Chondrocyte (in vitro differentiated cells): ENCODE measurements at regions not wholly inside any gene's neighbourhood (a gene's known extent, or its start where the extent isn't known, plus 50 kb on each side); places are given as distances from the start of the nearest gene placed in this dataset.
"Not testable (repeated sequence)": the region's sequence is repeated elsewhere in the genome, so short reads cannot be mapped to it uniquely, and the experiment has no call there.

Experiments
- DNase-seq: peaks from one replicate; pipeline ENCODE4 v3.0.0; 2021; ENCODE audit warnings: mixed read lengths, low spot score
- H3K27ac Mint-ChIP-seq: one replicate; pipeline ENCODE4 v1.8.0; 2021; ENCODE audit warnings: mild to moderate bottlenecking, moderate library complexity, mixed read lengths; ENCODE audit not compliant: unreplicated experiment
- H3K27me3 Mint-ChIP-seq: 2 replicates; pipeline ENCODE4 v1.8.0; 2021; ENCODE audit warnings: low read depth, mixed read lengths
- H3K36me3 Mint-ChIP-seq: 2 replicates; pipeline ENCODE4 v1.8.0; 2021; ENCODE audit warnings: low read depth, mixed read lengths
- H3K4me1 Mint-ChIP-seq: 2 replicates; pipeline ENCODE4 v1.8.0; 2021; ENCODE audit warnings: low read depth, mild to moderate bottlenecking, mixed read lengths
- H3K4me3 Mint-ChIP-seq: one replicate; pipeline ENCODE4 v1.8.0; 2021; ENCODE audit warnings: mild to moderate bottlenecking, moderate library complexity, mixed read lengths; ENCODE audit not compliant: unreplicated experiment
- H3K9me3 Mint-ChIP-seq: 2 replicates; pipeline ENCODE4 v1.8.0; 2021; ENCODE audit warnings: low read depth, mixed read lengths
- CTCF ChIP-seq: fragments of 200-600 bp; sonication (generic); IDR thresholded peaks from 2 replicates; pipeline ENCODE4 v1.5.0; 2021; ENCODE audit warnings: antibody characterized with exemption, mild to moderate bottlenecking, moderate library complexity

DNA sequence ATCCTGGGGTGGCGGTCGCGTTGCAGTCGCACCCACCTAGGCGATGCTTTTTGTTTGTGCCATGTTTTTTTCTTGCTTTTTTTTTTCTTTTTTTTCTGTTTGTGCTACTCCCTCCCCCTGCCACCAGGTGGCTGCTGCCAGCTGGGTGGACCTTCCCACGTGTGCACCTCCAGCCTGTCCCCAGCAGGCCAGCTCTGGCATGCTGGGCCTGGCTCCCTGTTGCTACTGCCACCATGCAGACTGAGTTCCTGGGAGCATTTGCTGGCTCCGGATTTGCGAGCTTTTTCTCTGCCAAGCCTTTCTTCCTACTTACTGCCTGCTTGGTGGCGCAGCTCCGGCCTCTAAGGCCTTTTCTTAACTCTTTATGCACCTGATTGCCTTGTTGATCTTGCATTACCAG lies 161.2 kb upstream of the WDFY3 start:
- H3K4me3 Mint-ChIP-seq: no peak overlapping the region
- peaks cover 6% of the 10 kb centered on the region for H3K27me3 Mint-ChIP-seq
- H3K4me1 Mint-ChIP-seq: no peaks in the 10 kb centered on the region
- peak; percentile 44 for DNase-seq
- peak; percentile 63 for TF ChIP-seq CTCF
- H3K27ac Mint-ChIP-seq: no peak overlapping the region
- H3K36me3 Mint-ChIP-seq: no peaks in the 10 kb centered on the region
- peaks cover 3% of the 10 kb centered on the region for H3K9me3 Mint-ChIP-seq

DNA sequence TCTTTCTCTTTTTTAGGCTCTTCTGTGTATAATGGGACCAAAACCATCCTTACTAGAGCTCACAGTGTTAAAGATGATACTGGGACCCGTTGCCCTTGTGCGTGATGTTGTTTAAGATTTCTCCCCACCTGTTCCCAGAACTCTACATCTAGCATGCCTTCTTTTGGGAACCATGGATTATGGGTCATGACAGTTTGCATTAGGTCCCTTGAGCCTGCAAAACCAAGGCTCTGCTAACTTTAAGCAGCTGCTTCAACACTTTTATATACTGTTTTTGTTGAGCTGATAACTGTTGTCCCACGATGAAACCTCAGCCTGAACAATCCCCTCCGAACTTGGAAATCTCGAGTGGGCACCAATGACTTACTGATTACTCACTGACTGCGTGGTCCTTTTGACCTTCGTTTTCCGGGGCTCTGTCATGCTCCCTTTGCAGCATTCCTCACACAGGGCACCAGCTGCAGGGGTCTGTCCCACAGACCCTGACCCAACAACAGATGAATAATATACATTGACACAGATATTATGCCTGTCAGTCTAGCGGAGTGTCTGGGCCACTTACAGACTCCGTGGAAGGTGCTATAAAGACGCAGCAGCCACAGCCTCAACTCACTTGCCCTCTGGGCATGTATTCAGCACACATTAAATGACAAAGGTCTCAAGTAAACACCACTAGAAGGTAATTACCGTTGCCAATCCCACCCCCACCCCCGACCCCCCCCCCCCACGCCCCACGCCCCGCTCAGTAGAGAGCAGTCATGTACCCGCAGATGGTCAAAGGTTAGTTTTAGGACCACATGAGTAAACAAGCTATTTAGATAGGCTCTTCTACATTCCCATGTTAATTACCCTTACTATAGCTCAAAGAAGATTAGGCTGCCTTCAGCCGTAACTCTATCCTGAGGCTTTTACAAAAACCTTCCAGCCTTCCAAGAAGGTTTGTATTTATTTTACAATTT lies 162.0 kb upstream of the WDFY3 start:
- H3K4me1 Mint-ChIP-seq: no peaks in the 10 kb centered on the region
- TF ChIP-seq CTCF: no peak
- H3K9me3 Mint-ChIP-seq: peaks cover 3% of the 10 kb centered on the region
- H3K27me3 Mint-ChIP-seq: peaks cover 6% of the 10 kb centered on the region
- DNase-seq: no peak
- no peaks in the 10 kb centered on the region for H3K36me3 Mint-ChIP-seq
- no peak overlapping the region for H3K27ac Mint-ChIP-seq
- H3K4me3 Mint-ChIP-seq: no peak overlapping the region

- H3K4me3 Mint-ChIP-seq, H3K27me3 Mint-ChIP-seq, H3K36me3 Mint-ChIP-seq, H3K4me1 Mint-ChIP-seq, H3K9me3 Mint-ChIP-seq, H3K27ac Mint-ChIP-seq: not testable (repeated sequence)
- peak; percentile 44 for DNase-seq
Measured at GRCh38 chr4:85129354-85130125, 163.1 kb upstream of the WDFY3 start.

- Mint-ChIP-seq H3K9me3 (peaks cover 3% of the 10 kb centered on the region), H3K4me3 (no peak overlapping the region), H3K27ac (no peak overlapping the region), H3K27me3 (no peaks in the 10 kb centered on the region), H3K36me3 (no peaks in the 10 kb centered on the region), H3K4me1 (no peaks in the 10 kb centered on the region)
- no peak for TF ChIP-seq CTCF
- no peak for DNase-seq
Measured at GRCh38 chr4:85132117-85132516, 165.6 kb upstream of the WDFY3 start.

- no peak for DNase-seq
Measured at GRCh38 chr4:85132570-85132969, 166.1 kb upstream of the WDFY3 start.

GRCh38 chr4:85139749-85140148 lies 173.3 kb upstream of the WDFY3 start:
- H3K27ac Mint-ChIP-seq, H3K4me1 Mint-ChIP-seq, DNase-seq, H3K4me3 Mint-ChIP-seq, H3K9me3 Mint-ChIP-seq, H3K36me3 Mint-ChIP-seq: not testable (repeated sequence)
- peaks cover 24% of the 10 kb centered on the region for H3K27me3 Mint-ChIP-seq

More at GRCh38 chr4:85132570-85132969, 166.1 kb upstream of the WDFY3 start:
- Mint-ChIP-seq H3K9me3 (peaks cover 3% of the 10 kb centered on the region), H3K27me3 (no peaks in the 10 kb centered on the region), H3K4me3 (no peak overlapping the region), H3K4me1 (no peaks in the 10 kb centered on the region), H3K36me3 (no peaks in the 10 kb centered on the region), H3K27ac (no peak overlapping the region)
- TF ChIP-seq CTCF: no peak
